ENCODE measurements at regions not wholly inside any gene's neighbourhood (a gene's known extent, or its start where the extent isn't known, plus 50 kb on each side); places are given as distances from the start of the nearest gene placed in this dataset.

GRCh38 chr4:181646864-181647263, 596.3 kb upstream of the TENM3 start:
- DNase-seq (ENCODE audit: low read depth) = no peak
- no peak for TF ChIP-seq CTCF (IDR thresholded peaks at IDR 0.05; ENCODE audit: control insufficient read depth, insufficient read depth, low read depth, low read length, missing control alignments)
- H3K4me3 ChIP-seq (ENCODE audit: control insufficient read depth, low read depth, low read length) = no peak overlapping the region; the same call in 1 of the 2 replicates

- no peak for TF ChIP-seq CTCF (IDR thresholded peaks at IDR 0.05; ENCODE audit: control insufficient read depth, insufficient read depth, low read depth, low read length, missing control alignments)
These were observed 595.6 kb upstream of the TENM3 start for GRCh38 chr4:181647396-181648147.

GRCh38 chr4:181650033-181650825, 593.0 kb upstream of the TENM3 start:
- no peak for TF ChIP-seq CTCF (IDR thresholded peaks at IDR 0.05; ENCODE audit: control insufficient read depth, insufficient read depth, low read depth, low read length, missing control alignments)
- DNase-seq (ENCODE audit: low read depth) = no peak
- H3K4me3 ChIP-seq (ENCODE audit: control insufficient read depth, low read depth, low read length) = no peak overlapping the region

More at GRCh38 chr4:181647396-181648147, 595.6 kb upstream of the TENM3 start:
- DNase-seq (ENCODE audit: low read depth) = no peak
- H3K4me3 ChIP-seq (ENCODE audit: control insufficient read depth, low read depth, low read length) = peak overlapping the region; percentile 42

- no peak for TF ChIP-seq CTCF (IDR thresholded peaks at IDR 0.05; ENCODE audit: control insufficient read depth, insufficient read depth, low read depth, low read length, missing control alignments)
- no peak for DNase-seq (ENCODE audit: low read depth)
These were observed 586.5 kb upstream of the TENM3 start for GRCh38 chr4:181656748-181657147.

GRCh38 chr4:181659202-181659601, 584.0 kb upstream of the TENM3 start:
- no peak for DNase-seq (ENCODE audit: low read depth)
- no peak overlapping the region for H3K4me3 ChIP-seq (ENCODE audit: control insufficient read depth, low read depth, low read length)
- TF ChIP-seq CTCF (IDR thresholded peaks at IDR 0.05; ENCODE audit: control insufficient read depth, insufficient read depth, low read depth, low read length, missing control alignments) = no peak

More at GRCh38 chr4:181656748-181657147, 586.5 kb upstream of the TENM3 start:
- no peak overlapping the region for H3K4me3 ChIP-seq (ENCODE audit: control insufficient read depth, low read depth, low read length)

- no peak overlapping the region for H3K4me3 ChIP-seq (ENCODE audit: control insufficient read depth, low read depth, low read length)
- no peak for TF ChIP-seq CTCF (IDR thresholded peaks at IDR 0.05; ENCODE audit: control insufficient read depth, insufficient read depth, low read depth, low read length, missing control alignments)
- no peak for DNase-seq (ENCODE audit: low read depth)
These were observed 583.3 kb upstream of the TENM3 start for GRCh38 chr4:181659876-181660275.

All from AG09309 (cell line).